Body of pancreas (tissue), 4 donors: ENCODE measurements at regions not wholly inside any gene's neighbourhood (a gene's known extent, or its start where the extent isn't known, plus 50 kb on each side); places are given as distances from the start of the nearest gene placed in this dataset.

Source experiments
- ATAC-seq: fragments of 150-250 bp; one replicate; pipeline ENCODE4 v1.9.1; 2016
- DNase-seq, 4 donors: peaks; one replicate each; pipeline ENCODE4 v3.0.0-alpha.2; 2019
- H3K27ac ChIP-seq, 4 donors: fragments of 200-600 bp; sonication (generic); 1 replicate in 3 of 4; 2 replicates in 1 of 4; pipeline versions ENCODE4 v1.5.1 to v1.6.1; 2016 to 2019; ENCODE audit warnings: mild to moderate bottlenecking in 1 of 4, mixed read lengths in 1 of 4, moderate library complexity in 1 of 4
- H3K27me3 ChIP-seq, 2 donors: fragments of 200-600 bp; sonication (generic); one replicate each; pipeline ENCODE4 v1.6.0; 2016; ENCODE audit warnings: mild to moderate bottlenecking in 1 of 2
- H3K36me3 ChIP-seq, 2 donors: fragments of 200-600 bp; sonication (generic); replicated peaks in 1 of 2; 2 replicates each; pipeline ENCODE4 v1.5.1; 2016; ENCODE audit warnings: low read depth in 2 of 2; ENCODE audit not compliant: insufficient read depth in 1 of 2
- H3K4me1 ChIP-seq: fragments of 200-600 bp; sonication (generic); one replicate; pipeline ENCODE4 v1.6.0; 2016
- H3K4me3 ChIP-seq, 2 donors: fragments of 200-600 bp; sonication (generic); 1 replicate in 1 of 2; 2 replicates in 1 of 2; pipeline ENCODE4 v1.5.1; 2016 to 2019
- H3K9me3 ChIP-seq, 3 donors: fragments of 200-600 bp; sonication (generic); 1 replicate in 2 of 3; 2 replicates in 1 of 3; pipeline ENCODE4 v1.5.1; 2016
- POLR2A ChIP-seq, 3 donors: fragments of 450-650 bp; IDR thresholded peaks; one replicate each; pipeline ENCODE4 v1.6.1; 2016; ENCODE audit warnings: antibody characterized with exemption in 3 of 3, mild to moderate bottlenecking in 2 of 3
- WGBS, 2 donors: methylation state at CpG; one replicate each; pipeline ENCODE4 v1.1.5; 2017; 5-methylcytosine and 5-hydroxymethylcytosine counted together
- intact Hi-C: fragments of 100-400 bp; cut with DNase I; formaldehyde crosslinking; loops from one replicate; pipeline ENCODE4 v1.15.1; 2023
- TF ChIP-seq, protein P1 (sequence below), 7 experiments: fragments of 450-650 bp in 4 of 7; fragments of 200-600 bp in 3 of 7; sonication (generic) in 3 of 7; IDR thresholded peaks; one replicate each; pipeline ENCODE4 v1.5.1; 2016 to 2019; ENCODE audit warnings: antibody characterized with exemption in 7 of 7

DNA sequence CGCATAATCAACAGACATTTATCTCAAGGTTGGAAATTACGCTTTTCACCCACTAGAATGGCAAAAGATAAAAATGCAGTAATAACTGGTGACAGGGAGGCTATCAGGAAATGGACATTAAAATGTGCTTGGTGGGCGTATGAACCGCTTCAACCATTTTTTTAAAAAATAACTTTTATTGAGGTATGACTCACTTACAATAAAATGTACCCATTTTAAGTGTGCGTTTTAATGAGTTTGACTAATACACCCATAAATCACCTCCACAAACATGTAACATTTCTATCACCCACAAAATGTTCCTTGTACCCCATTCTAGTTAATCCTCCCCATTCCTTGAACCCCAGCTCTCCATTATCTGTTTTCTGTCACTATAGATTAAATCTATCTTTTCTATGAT, 96.8 kb downstream of the IYD start:
- ATAC-seq, result no peak

DNA sequence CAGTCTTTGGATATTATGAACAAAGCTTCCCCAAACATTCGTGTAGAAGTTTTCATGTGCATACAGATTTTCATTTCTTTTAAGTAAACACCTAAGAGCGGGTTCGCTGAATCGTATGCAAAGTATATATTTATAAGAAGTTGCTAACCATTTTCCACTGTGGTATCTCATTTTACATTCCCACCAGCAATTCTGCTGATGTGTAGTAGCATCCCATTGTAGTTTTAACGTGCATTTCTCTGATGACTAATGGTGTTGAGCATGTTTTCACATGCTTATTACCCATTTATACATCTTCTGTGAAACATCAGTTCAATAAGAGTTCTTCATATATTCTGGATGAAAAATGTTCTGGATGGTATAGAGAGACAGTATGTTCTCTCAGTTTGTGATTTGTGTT, 97.4 kb downstream of the IYD start:
- no peak overlapping the region for H3K4me3 ChIP-seq
- H3K9me3 ChIP-seq, result no peaks in the 10 kb centered on the region
- no peak for DNase-seq
- H3K27me3 ChIP-seq, result no peaks in the 10 kb centered on the region
- no peak for ATAC-seq
- no peak overlapping the region for H3K27ac ChIP-seq
- 63 to 71% methylated on average over 5 of the region's 5 CpGs for WGBS, 2 donors
- TF ChIP-seq, protein P1, sequence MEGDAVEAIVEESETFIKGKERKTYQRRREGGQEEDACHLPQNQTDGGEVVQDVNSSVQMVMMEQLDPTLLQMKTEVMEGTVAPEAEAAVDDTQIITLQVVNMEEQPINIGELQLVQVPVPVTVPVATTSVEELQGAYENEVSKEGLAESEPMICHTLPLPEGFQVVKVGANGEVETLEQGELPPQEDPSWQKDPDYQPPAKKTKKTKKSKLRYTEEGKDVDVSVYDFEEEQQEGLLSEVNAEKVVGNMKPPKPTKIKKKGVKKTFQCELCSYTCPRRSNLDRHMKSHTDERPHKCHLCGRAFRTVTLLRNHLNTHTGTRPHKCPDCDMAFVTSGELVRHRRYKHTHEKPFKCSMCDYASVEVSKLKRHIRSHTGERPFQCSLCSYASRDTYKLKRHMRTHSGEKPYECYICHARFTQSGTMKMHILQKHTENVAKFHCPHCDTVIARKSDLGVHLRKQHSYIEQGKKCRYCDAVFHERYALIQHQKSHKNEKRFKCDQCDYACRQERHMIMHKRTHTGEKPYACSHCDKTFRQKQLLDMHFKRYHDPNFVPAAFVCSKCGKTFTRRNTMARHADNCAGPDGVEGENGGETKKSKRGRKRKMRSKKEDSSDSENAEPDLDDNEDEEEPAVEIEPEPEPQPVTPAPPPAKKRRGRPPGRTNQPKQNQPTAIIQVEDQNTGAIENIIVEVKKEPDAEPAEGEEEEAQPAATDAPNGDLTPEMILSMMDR (IDR thresholded peaks at IDR 0.05), result no peak
- no peak for TF ChIP-seq POLR2A (IDR thresholded peaks at IDR 0.05)
- intact Hi-C loops, result no loop called here
- no peaks in the 10 kb centered on the region for H3K36me3 ChIP-seq
- no peaks in the 10 kb centered on the region for H3K4me1 ChIP-seq

More for the DNA sequence above, 96.8 kb downstream of the IYD start:
- Histone ChIP-seq H3K4me3 (no peak overlapping the region), H3K27me3 (no peaks in the 10 kb centered on the region), H3K4me1 (no peaks in the 10 kb centered on the region), H3K36me3 (no peaks in the 10 kb centered on the region), H3K9me3 (no peaks in the 10 kb centered on the region), H3K27ac (no peak overlapping the region)
- WGBS, 2 donors, result 76 to 80% methylated on average over 5 of the region's 5 CpGs
- intact Hi-C loops, result no loop called here
- TF ChIP-seq, protein P1 (IDR thresholded peaks at IDR 0.05), result no peak
- TF ChIP-seq POLR2A (IDR thresholded peaks at IDR 0.05), result no peak
- no peak for DNase-seq

DNA sequence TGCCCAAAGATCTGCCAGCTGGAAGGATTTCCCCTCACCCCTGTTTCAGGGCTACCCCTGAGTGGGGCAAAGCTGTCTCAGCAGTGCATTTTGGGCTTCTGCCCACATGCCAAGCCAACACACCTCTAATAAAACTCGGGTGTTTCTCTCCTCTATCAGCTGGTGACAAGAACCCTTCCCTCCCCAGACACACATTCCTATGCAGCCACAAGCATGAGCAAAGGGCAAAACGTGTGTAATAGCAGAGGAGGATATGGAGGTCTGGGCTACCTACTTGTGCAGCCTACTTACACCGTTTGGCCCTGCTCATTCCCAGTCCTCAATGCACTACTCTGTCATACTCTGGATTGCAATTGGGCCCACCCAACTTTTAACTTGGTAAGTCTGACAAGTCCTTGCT, 101.3 kb downstream of the IYD start:
- WGBS, 2 donors, result 36 to 62% methylated on average over 2 to 3 of the region's 3 CpGs

DNA sequence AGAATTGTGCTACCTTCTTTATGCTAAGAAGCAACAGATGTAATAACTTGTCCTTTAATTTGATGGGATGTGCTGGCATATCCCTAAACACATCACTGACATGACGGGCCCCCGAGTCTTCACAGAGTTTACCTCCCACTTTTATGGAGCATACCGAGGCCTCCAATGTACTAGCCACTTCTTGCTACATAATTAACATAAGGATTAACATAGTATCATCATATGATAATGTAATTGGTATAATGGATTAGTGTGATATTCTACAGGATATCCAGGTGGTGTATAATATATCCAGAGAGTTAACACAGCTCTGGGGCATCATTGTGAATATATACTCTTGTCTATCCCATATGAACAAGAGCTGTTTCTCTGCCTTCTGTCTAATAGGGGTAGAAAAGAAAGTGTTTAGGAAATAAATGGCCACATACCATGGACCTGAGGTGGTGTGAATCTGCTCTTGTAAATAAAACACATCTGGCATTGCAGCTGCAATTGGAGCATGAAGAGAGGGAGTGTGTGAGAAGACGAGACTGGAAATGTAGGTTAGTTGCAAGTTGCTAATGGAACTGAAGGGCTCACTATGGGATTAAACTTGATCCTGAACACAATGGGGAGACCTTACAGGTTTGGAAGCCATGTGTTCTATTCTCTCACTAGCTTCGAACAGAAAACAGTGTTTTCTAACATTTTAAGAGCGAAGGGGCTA, 102.3 kb downstream of the IYD start:
- intact Hi-C loops, result no loop called here
- H3K4me3 ChIP-seq, result no peak overlapping the region
- WGBS, 2 donors, result 84 to 85% methylated on average over 6 of the region's 6 CpGs
- no peak overlapping the region for H3K27ac ChIP-seq
- TF ChIP-seq, protein P1 (IDR thresholded peaks at IDR 0.05), result no peak
- TF ChIP-seq POLR2A (IDR thresholded peaks at IDR 0.05), result no peak
- H3K4me1 ChIP-seq, result no peaks in the 10 kb centered on the region
- no peaks in the 10 kb centered on the region for H3K27me3 ChIP-seq
- H3K36me3 ChIP-seq, result no peaks in the 10 kb centered on the region
- DNase-seq (no peak), ATAC-seq (no peak)
- no peaks in the 10 kb centered on the region for H3K9me3 ChIP-seq

More for the DNA sequence above, 101.3 kb downstream of the IYD start:
- no peaks in the 10 kb centered on the region for H3K4me1 ChIP-seq
- no peak overlapping the region for H3K4me3 ChIP-seq
- DNase-seq (no peak), ATAC-seq (no peak)
- intact Hi-C loops, result no loop called here
- H3K36me3 ChIP-seq, result no peaks in the 10 kb centered on the region
- TF ChIP-seq POLR2A (IDR thresholded peaks at IDR 0.05), result no peak
- TF ChIP-seq, protein P1 (IDR thresholded peaks at IDR 0.05), result no peak
- no peaks in the 10 kb centered on the region for H3K27me3 ChIP-seq
- no peak overlapping the region for H3K27ac ChIP-seq
- H3K9me3 ChIP-seq, result no peaks in the 10 kb centered on the region
